Ovary (tissue), 3 donors: ENCODE measurements at regions not wholly inside any gene's neighbourhood (a gene's known extent, or its start where the extent isn't known, plus 50 kb on each side); places are given as distances from the start of the nearest gene placed in this dataset.

Experiments used
- CTCF ChIP-seq, 3 donors: fragments of 450-650 bp in 2 of 3; fragments of 200-600 bp in 1 of 3; IDR thresholded peaks; one replicate each; pipeline versions ENCODE4 v1.5.1 to v1.8.0; 2016 to 2022; ENCODE audit warnings: antibody characterized with exemption in 3 of 3, mild to moderate bottlenecking in 1 of 3
- EP300 ChIP-seq: sonication (generic); formaldehyde crosslinking; IDR thresholded peaks from one replicate; pipeline ENCODE4 v1.6.1; 2017; ENCODE audit warnings: antibody characterized with exemption
- POLR2A ChIP-seq: fragments of 450-650 bp; IDR thresholded peaks from one replicate; pipeline ENCODE4 v1.6.1; 2017; ENCODE audit warnings: antibody characterized with exemption, mild to moderate bottlenecking, moderate library complexity
- donor health status: DM: no; HTN: no; CAD: no.

GRCh38 chr1:60367532-60367931, 294.0 kb upstream of the C1orf87 start:
- TF ChIP-seq POLR2A (no peak), CTCF (IDR thresholded peaks at IDR 0.05) (no peak), EP300 (no peak)
